Uterus (tissue), 2 donors: ENCODE measurements at regions not wholly inside any gene's neighbourhood (a gene's known extent, or its start where the extent isn't known, plus 50 kb on each side); places are given as distances from the start of the nearest gene placed in this dataset.
"Not testable (repeated sequence)": the region's sequence is repeated elsewhere in the genome, so short reads cannot be mapped to it uniquely, and the experiment has no call there.

ENCODE experiments used
- CTCF ChIP-seq, 4 experiments: fragments of 200-600 bp in 2 of 4; fragments of 450-650 bp in 2 of 4; sonication (generic) in 2 of 4; IDR thresholded peaks; one replicate each; pipeline ENCODE4 v1.5.1; 2016 to 2019; ENCODE audit warnings: antibody characterized with exemption in 4 of 4, mild to moderate bottlenecking in 2 of 4, moderate library complexity in 1 of 4
- POLR2A ChIP-seq, 2 donors: fragments of 450-650 bp; IDR thresholded peaks; one replicate each; pipeline ENCODE4 v1.6.1; 2016; ENCODE audit warnings: antibody characterized with exemption in 2 of 2, mild to moderate bottlenecking in 1 of 2, moderate library complexity in 1 of 2

GRCh38 chr6:103294376-103294775 lies 1565.3 kb downstream of the HACE1 start:
- not testable (repeated sequence) for TF ChIP-seq POLR2A, CTCF (IDR thresholded peaks at IDR 0.05)
